Smooth muscle cell (in vitro differentiated cells): ENCODE measurements at regions not wholly inside any gene's neighbourhood (a gene's known extent, or its start where the extent isn't known, plus 50 kb on each side); places are given as distances from the start of the nearest gene placed in this dataset.
"Not testable (repeated sequence)": the region's sequence is repeated elsewhere in the genome, so short reads cannot be mapped to it uniquely, and the experiment has no call there.

ENCODE experiments used
- DNase-seq: peaks from one replicate; lab custom pipeline; 2025; ENCODE audit not compliant: unreplicated experiment; lab: John Stamatoyannopoulos, UW
- H2AFZ ChIP-seq: fragments of 200-600 bp; sonication (generic); 2 replicates; pipeline ENCODE4 v1.6.0; 2016; ENCODE audit warnings: antibody characterized with exemption, low read depth, mild to moderate bottlenecking
- H3F3A ChIP-seq: fragments of 200-600 bp; sonication (generic); 2 replicates; pipeline ENCODE4 v1.6.0; 2017; ENCODE audit warnings: antibody characterized with exemption, low read depth
- H3K27ac ChIP-seq: fragments of 200-600 bp; sonication (generic); 2 replicates; pipeline ENCODE4 v1.5.1; 2016; ENCODE audit warnings: low read depth, mild to moderate bottlenecking
- H3K27me3 ChIP-seq: fragments of 200-600 bp; sonication (generic); 2 replicates; pipeline ENCODE4 v1.6.1; 2016; ENCODE audit warnings: low read depth, mild to moderate bottlenecking
- H3K36me3 ChIP-seq: fragments of 200-600 bp; sonication (generic); 2 replicates; pipeline ENCODE4 v1.5.1; 2016; ENCODE audit warnings: low read depth
- H3K4me1 ChIP-seq: fragments of 200-600 bp; sonication (generic); 2 replicates; pipeline ENCODE4 v1.5.1; 2016; ENCODE audit warnings: low read depth
- H3K4me2 ChIP-seq: fragments of 200-600 bp; sonication (generic); 2 replicates; pipeline ENCODE4 v1.6.0; 2016; ENCODE audit warnings: mild to moderate bottlenecking
- H3K4me3 ChIP-seq: fragments of 200-600 bp; sonication (generic); 2 replicates; pipeline ENCODE4 v1.5.1; 2016; ENCODE audit warnings: mild to moderate bottlenecking
- H3K79me2 ChIP-seq: fragments of 200-600 bp; sonication (generic); 2 replicates; pipeline ENCODE4 v1.6.0; 2016; ENCODE audit warnings: low read depth, mild to moderate bottlenecking
- H3K9ac ChIP-seq: fragments of 200-600 bp; sonication (generic); 2 replicates; pipeline ENCODE4 v1.6.0; 2016; ENCODE audit warnings: low read depth
- H3K9me3 ChIP-seq: fragments of 200-600 bp; sonication (generic); replicated peaks from 2 replicates; pipeline ENCODE4 v1.5.1; 2016; ENCODE audit warnings: low read depth
- H4K20me1 ChIP-seq: fragments of 200-600 bp; sonication (generic); 2 replicates; pipeline ENCODE4 v1.6.0; 2016; ENCODE audit warnings: low read depth
- WGBS: methylation state at CpG from one replicate; pipeline ENCODE4 v1.1.7; 2016; ENCODE audit warnings: low lambda C conversion rate; 5-methylcytosine and 5-hydroxymethylcytosine counted together
- TF ChIP-seq, protein P1 (sequence below): fragments of 200-600 bp; sonication (generic); IDR thresholded peaks from 2 replicates; pipeline ENCODE4 v1.5.1; 2017; ENCODE audit warnings: borderline replicate concordance, mild to moderate bottlenecking, antibody characterized with exemption; ENCODE audit not compliant: insufficient read depth, poor library complexity, severe bottlenecking

GRCh38 chr15:66994927-66995656, 70.3 kb upstream of the SMAD3 start:
- H3K4me1 ChIP-seq = no peaks in the 10 kb centered on the region
- no peaks in the 10 kb centered on the region for H3K9me3 ChIP-seq
- DNase-seq = no peak
- no peaks in the 10 kb centered on the region for H3F3A ChIP-seq
- no peaks in the 10 kb centered on the region for H3K27me3 ChIP-seq
- 72% methylated on average over 7 of the region's 7 CpGs for WGBS
- no peaks in the 10 kb centered on the region for H4K20me1 ChIP-seq
- TF ChIP-seq, protein P1, sequence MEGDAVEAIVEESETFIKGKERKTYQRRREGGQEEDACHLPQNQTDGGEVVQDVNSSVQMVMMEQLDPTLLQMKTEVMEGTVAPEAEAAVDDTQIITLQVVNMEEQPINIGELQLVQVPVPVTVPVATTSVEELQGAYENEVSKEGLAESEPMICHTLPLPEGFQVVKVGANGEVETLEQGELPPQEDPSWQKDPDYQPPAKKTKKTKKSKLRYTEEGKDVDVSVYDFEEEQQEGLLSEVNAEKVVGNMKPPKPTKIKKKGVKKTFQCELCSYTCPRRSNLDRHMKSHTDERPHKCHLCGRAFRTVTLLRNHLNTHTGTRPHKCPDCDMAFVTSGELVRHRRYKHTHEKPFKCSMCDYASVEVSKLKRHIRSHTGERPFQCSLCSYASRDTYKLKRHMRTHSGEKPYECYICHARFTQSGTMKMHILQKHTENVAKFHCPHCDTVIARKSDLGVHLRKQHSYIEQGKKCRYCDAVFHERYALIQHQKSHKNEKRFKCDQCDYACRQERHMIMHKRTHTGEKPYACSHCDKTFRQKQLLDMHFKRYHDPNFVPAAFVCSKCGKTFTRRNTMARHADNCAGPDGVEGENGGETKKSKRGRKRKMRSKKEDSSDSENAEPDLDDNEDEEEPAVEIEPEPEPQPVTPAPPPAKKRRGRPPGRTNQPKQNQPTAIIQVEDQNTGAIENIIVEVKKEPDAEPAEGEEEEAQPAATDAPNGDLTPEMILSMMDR = no peak
- H3K79me2 ChIP-seq = no peaks in the 10 kb centered on the region
- no peak overlapping the region for H3K4me2 ChIP-seq
- H2AFZ ChIP-seq = peak overlapping the region; percentile 50
- H3K9ac ChIP-seq = no peak overlapping the region
- H3K36me3 ChIP-seq = no peaks in the 10 kb centered on the region
- H3K4me3 ChIP-seq = no peak overlapping the region
- H3K27ac ChIP-seq = no peak overlapping the region

GRCh38 chr15:66996094-66996493, 69.3 kb upstream of the SMAD3 start:
- no peaks in the 10 kb centered on the region for H3K27me3 ChIP-seq
- no peak overlapping the region for H2AFZ ChIP-seq
- no peaks in the 10 kb centered on the region for H4K20me1 ChIP-seq
- DNase-seq = no peak
- no peak overlapping the region for H3K27ac ChIP-seq
- TF ChIP-seq, protein P1 = no peak
- H3K4me3 ChIP-seq = no peak overlapping the region
- no peak overlapping the region for H3K4me2 ChIP-seq
- no peaks in the 10 kb centered on the region for H3K4me1 ChIP-seq
- no peaks in the 10 kb centered on the region for H3F3A ChIP-seq
- no peaks in the 10 kb centered on the region for H3K36me3 ChIP-seq
- 97% methylated on average over 2 of the region's 2 CpGs for WGBS
- no peaks in the 10 kb centered on the region for H3K9me3 ChIP-seq
- H3K79me2 ChIP-seq = no peaks in the 10 kb centered on the region
- no peak overlapping the region for H3K9ac ChIP-seq

DNA sequence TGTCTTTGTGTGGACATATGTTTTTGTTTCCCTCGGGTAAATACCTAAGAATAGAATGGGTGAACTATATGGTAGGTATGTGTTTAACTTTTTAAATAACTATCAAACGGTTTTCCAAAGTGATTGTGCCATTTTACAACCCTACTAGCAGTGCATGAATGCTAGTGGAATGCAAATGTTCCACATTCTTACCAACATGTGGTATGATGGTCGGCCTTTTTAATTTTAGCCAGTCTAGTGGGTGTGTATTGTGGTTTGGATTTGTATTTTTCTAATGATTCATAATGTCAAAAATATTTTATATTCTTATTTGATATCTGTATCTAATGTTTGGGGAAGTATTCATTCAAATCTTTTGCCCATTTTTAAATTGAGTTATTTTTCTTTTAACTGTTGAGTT, 68.2 kb upstream of the SMAD3 start:
- 39% methylated on average over 3 of the region's 3 CpGs for WGBS
- Histone ChIP-seq H3F3A (no peaks in the 10 kb centered on the region), H3K4me2 (peak overlapping the region; percentile 20), H3K36me3 (no peaks in the 10 kb centered on the region), H3K4me3 (no peak overlapping the region), H4K20me1 (no peaks in the 10 kb centered on the region), H3K9ac (no peak overlapping the region), H3K79me2 (no peaks in the 10 kb centered on the region), H3K27ac (no peak overlapping the region), H3K4me1 (no peaks in the 10 kb centered on the region), H2AFZ (no peak overlapping the region), H3K27me3 (no peaks in the 10 kb centered on the region), H3K9me3 (no peaks in the 10 kb centered on the region)
- TF ChIP-seq, protein P1 = no peak
- DNase-seq = no peak

GRCh38 chr15:66998234-66998633, 67.2 kb upstream of the SMAD3 start:
- H3F3A ChIP-seq, H3K27ac ChIP-seq, DNase-seq, H3K9me3 ChIP-seq, H3K79me2 ChIP-seq, H4K20me1 ChIP-seq, H3K4me3 ChIP-seq, H3K36me3 ChIP-seq, H3K4me1 ChIP-seq, H3K27me3 ChIP-seq, H2AFZ ChIP-seq, H3K9ac ChIP-seq, H3K4me2 ChIP-seq: not testable (repeated sequence)
- WGBS = 96% methylated on average over 1 of the region's 1 CpG
